HG02981 (cell line): ENCODE measurements at regions not wholly inside any gene's neighbourhood (a gene's known extent, or its start where the extent isn't known, plus 50 kb on each side); places are given as distances from the start of the nearest gene placed in this dataset.

Experiments
- ATAC-seq: cut with Tn5 transposase; IDR thresholded peaks from one replicate; pipeline ENCODE4 v1.9.1; 2021; ENCODE audit warnings: mild to moderate bottlenecking, moderate library complexity; ENCODE audit not compliant: unreplicated experiment

DNA sequence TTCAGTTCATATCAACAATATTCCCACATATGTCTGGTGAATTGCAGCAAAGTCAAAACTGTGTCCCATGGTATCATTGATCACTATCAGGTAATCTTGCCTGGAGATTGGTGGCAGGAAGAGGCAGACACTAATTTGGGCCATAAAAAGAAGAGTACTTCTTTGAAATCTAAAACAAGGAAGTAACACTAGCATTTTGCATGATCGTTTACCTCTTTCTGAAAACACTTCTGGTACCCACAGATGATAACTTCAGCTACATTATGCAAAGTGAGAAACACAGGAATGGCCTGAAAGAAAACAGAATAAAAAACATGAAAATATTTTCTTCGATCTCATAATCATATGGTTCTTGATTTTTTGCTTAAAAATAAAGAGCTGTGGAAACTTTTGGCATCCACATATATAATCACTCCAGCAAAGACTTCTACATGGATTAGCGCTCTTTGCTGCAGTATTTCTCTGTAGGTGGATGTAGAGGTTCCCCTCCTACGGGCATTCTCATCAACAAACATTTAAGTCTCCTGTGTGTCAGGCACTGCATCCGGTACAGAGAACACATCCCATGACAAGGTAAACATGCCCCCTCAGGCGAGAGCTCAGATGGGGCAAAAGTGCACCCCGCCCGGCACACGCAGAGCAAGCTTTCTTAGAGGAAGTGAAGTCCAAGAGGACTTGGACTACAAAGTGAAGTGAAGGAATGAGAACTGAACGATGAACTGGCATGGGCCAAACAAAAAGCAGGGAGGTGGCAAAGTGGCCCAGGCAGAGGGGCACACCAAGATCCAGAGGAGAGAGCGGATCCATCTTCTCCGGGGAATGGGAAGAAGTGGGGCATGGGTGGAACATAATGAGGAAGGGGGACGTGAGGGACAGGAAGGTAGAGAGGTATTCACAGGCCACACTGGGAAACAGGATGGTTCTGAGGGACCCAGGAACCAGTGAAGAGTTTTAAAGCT is 68.0 kb upstream of the RIOK3 start:
- ATAC-seq = no peak

DNA sequence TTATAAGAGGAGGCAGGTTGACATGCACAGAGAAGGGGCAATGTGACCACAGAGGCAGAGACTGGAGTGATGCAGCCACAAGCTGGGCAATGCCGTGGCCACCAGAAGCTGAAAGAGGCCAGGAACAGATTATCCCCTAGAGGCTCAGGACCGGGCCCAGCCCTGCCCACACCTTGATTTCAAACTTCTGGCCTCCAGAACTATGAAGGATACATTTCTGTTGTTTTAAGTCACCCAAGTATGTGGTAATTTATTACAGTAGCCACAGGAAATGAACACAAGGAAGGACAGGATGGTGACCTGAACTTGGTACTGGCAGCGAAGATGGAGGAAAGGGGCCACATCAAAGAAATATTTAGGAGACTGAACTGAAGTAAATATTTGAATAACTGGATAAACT is 66.8 kb upstream of the RIOK3 start:
- ATAC-seq = no peak

DNA sequence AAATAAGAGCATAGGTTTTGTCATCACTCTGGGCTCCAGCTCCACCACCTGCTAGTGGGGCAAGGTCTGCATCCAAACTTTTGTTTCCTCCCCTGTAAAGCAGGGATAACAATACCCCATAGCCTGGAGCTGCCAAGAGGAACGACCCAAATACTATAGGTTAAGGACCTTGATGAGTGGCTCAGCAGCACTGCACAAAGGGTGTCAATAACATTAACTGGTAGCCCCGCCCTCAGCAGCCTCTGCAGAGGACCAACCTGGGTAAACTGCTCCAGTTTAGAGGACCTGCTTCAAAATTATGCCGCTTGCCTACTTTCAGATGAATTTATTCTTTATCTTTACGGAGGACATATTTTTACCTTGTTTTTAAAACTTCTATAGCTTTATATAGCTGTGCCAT is 65.8 kb upstream of the RIOK3 start:
- ATAC-seq = no peak

DNA sequence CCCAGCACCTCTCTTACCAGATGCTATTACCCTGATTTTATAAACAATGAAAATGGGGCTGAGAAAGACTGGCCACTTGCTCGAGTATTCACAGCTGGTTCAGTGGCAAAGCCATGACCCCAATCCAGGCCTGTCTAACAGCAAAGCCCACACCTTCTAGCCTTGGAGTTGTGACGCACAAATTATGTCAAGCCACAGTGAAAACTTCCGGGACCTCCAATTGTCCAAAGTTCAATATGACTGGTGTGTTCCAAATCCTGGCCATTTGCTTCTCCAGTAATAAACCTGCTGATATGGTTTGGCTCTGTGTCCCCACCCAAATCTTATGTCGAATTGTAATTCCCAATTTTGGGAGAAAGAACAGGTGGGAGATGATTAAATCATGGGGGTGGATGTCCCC is 64.7 kb upstream of the RIOK3 start:
- no peak for ATAC-seq

DNA sequence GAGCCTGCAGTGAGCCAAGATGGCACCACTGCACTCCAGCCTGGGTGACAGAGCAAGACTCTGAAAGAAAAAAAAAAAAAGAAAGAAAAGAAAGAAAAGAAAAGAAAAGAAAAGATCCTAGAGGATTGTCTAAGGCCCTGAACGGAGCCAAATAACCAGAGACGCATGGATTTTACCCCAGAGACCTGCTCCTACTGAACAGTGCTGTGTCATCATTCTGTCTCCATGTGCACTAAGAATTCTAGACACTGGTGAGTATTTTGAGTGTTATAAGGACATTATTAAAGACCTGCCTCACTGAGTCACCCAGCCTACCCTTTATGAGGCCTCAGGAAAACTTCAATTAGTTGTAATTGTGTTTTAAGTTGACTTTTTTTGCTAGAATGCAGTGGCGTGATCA is 61.9 kb upstream of the RIOK3 start:
- ATAC-seq = no peak

DNA sequence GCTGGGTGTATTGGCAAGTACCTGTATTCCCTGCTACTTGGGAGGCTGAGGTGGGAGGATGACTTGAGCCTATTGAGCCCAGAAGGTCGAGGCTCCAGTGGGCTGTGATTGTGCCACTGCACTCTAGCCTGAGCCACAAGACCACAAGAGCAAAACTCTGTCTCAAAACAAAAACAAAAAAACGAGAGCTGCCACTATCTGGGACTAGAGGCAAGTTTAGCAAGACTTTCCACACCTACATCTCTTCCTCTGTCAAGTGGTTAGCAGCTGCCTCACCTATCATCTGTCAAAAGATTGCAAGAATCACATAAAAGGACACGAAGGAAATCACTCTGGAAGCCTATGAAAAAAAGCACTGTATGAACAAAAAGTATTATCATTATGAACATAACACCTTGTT is 55.2 kb upstream of the RIOK3 start:
- ATAC-seq = no peak

DNA sequence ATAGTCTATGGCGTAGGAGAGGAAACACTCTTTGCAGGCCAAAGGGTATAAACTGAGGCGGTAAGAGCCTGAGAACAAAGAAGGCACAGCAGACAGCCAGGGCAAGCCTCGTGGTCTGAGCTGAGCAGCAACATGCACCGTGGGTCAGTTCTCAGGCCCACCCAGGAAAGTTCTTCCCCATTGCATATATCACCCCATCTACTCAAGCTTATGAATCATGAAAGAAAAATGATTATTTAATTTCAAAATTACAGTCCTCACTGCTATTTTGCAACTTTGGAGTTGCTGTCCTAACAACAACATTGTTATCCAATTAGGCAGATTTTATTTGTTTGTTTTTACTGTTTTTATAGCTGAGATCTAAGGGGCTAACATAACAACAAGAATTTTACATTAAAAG is 54.7 kb upstream of the RIOK3 start:
- ATAC-seq = no peak

DNA sequence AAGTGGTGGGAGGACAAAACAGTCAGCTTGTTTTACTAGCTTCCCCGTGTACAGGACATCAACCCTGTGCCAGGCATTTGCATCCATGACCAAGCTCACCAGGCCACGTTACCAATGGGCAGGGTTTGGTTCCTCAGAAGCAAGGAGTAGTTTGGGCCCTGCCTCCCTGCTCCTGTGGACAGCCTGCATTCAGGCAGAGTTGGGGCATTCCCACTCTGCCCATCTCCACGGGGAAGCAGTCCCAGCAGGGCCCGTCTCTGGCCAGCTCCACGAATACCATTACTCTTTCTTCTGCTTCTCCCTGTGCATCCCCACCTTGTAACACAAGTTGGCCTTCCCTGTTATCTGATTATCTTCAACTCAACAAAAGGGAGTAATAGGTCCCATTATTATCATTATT is 54.0 kb upstream of the RIOK3 start:
- no peak for ATAC-seq

DNA sequence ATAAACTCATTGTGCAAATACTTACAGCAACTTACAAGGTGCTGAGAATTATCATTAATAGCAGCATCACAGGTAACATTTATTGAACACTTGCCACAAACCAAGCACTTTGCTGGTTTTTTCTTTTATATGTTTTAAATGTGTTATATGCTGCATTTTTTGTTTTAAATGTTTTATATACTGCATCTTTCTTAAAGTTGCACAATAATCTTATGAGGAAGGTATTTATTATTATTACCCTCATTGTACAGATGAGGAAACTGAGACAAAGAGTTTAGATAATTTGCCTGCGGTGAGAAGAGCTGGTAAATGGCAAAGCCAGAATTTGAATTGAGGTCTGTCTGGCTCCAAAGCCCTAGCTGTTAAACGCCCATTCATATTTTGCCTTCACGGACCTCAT is 52.2 kb upstream of the RIOK3 start:
- ATAC-seq = no peak

DNA sequence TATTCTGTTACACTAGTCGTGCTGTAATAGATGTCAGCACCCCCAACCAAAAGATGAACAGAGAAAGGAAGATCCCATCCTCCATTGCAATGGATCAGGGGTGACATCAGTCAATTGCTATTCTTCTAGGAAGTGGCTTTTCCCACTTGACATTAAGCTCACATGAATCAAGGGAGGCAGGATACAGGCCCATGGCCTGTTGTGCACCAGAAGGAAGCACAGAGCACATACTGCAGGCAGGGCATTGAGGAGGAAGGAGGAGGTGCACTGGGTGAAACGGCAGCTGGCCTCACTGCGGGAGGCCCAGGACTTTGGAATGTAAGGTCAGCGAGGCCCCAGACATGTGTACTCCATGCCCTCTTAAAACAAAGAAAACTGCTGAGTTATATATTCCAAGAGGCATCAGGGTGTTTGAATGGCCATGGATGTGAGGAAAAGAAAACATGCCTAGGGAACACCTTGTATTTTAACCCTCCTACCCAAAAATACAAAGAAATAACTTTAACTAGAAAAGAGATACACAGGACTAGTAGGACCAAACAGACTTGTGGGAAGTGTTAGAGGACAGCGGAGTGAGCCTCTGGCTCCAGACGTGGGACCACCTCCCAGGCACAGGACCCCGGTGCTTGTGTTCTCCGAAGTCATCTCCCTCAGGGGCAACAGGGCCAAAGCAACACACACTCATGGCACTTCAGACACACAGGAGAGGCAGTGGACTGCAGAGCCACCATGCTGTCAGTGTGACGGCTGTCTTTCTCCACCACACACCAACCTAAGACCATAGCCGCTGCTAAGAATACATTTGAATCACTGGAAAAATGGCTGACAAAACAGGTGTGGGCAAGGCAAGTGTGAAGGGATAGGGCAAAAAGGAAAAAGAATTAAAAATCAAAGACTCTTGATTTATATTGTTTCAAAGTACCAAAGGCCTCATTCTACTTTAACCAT is 51.4 kb upstream of the RIOK3 start:
- ATAC-seq = no peak
